ENCODE measurements at regions not wholly inside any gene's neighbourhood (a gene's known extent, or its start where the extent isn't known, plus 50 kb on each side); places are given as distances from the start of the nearest gene placed in this dataset.

GRCh38 chr21:27694667-27695066 lies 727.8 kb upstream of the ADAMTS5 start (continued):
- no peak for TF ChIP-seq POLR2AphosphoS5 (IDR thresholded peaks at IDR 0.05; ENCODE audit: low read depth)
- TF ChIP-seq, protein P1, sequence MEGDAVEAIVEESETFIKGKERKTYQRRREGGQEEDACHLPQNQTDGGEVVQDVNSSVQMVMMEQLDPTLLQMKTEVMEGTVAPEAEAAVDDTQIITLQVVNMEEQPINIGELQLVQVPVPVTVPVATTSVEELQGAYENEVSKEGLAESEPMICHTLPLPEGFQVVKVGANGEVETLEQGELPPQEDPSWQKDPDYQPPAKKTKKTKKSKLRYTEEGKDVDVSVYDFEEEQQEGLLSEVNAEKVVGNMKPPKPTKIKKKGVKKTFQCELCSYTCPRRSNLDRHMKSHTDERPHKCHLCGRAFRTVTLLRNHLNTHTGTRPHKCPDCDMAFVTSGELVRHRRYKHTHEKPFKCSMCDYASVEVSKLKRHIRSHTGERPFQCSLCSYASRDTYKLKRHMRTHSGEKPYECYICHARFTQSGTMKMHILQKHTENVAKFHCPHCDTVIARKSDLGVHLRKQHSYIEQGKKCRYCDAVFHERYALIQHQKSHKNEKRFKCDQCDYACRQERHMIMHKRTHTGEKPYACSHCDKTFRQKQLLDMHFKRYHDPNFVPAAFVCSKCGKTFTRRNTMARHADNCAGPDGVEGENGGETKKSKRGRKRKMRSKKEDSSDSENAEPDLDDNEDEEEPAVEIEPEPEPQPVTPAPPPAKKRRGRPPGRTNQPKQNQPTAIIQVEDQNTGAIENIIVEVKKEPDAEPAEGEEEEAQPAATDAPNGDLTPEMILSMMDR (conservative IDR thresholded peaks at IDR 0.05; ENCODE audit: low read depth in 2 of 2), result no peak
- TF ChIP-seq ZNF114 (CRISPR knock-in tag; IDR thresholded peaks at IDR 0.05), result no peak
- TF ChIP-seq JUNB (IDR thresholded peaks at IDR 0.05; ENCODE audit: unreplicated experiment), result no peak

DNA sequence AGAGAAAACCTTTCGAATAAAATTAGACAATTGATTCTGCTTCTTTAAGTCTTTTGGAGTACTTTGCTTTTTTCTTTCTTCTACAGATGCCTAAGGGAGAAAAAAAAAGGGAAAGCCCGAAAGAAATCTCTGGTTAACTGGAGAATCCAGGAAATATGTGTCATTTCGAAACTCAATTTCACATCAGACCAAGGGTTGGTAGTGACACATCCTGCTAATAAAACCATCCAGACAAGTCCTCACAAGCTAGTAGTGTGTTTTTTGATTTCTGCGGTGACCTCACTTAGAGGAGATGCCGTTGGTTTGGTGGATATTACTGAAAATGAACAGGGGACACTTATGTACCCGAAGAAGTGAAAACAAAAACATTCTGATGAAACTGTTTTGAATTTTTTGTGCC lies 726.5 kb upstream of the ADAMTS5 start:
- Histone ChIP-seq H3K4me2 (no peak overlapping the region), H4K20me1 (replicated peaks; ENCODE audit: insufficient read depth) (no peaks in the 10 kb centered on the region), H3K36me3 (ENCODE audit: insufficient read depth) (peaks cover 3% of the 10 kb centered on the region; the same call in 1 of the 2 replicates), H3F3A (replicated peaks; ENCODE audit: low read depth) (no peaks in the 10 kb centered on the region), H3K9me2 (ENCODE audit: insufficient read depth) (no peaks in the 10 kb centered on the region), H3K4me3 (no peak overlapping the region), H3K79me2 (replicated peaks; ENCODE audit: insufficient read depth) (no peaks in the 10 kb centered on the region), H2AFZ (peak overlapping the region; percentile 45; the same call in 1 of the 2 replicates), H3K27ac (ENCODE audit: low read depth) (no peak overlapping the region), H3K27me3 (ENCODE audit: insufficient read depth) (no peaks in the 10 kb centered on the region), H3K4me1 (ENCODE audit: insufficient read depth) (peaks cover 35% of the 10 kb centered on the region)
- Mint-ChIP-seq H3K4me1 (peaks cover 15% of the 10 kb centered on the region), H3K36me3 (ENCODE audit: low read depth) (peaks cover 5% of the 10 kb centered on the region), H3K4me3 (no peak overlapping the region), H3K27ac (peak overlapping the region; percentile 40; the same call in 1 of the 2 replicates), H3K9me3 (peaks cover 10% of the 10 kb centered on the region), H3K27me3 (ENCODE audit: insufficient read depth, low read depth, poor library complexity) (peaks cover 2% of the 10 kb centered on the region)
- TF ChIP-seq POLR2AphosphoS5 (IDR thresholded peaks at IDR 0.05; ENCODE audit: low read depth) (no peak), STAT1 (IDR thresholded peaks at IDR 0.05; ENCODE audit: unreplicated experiment) (no peak)
- ATAC-seq, result no peak
- no peak for DNase-seq (ENCODE audit: low spot score)

DNA sequence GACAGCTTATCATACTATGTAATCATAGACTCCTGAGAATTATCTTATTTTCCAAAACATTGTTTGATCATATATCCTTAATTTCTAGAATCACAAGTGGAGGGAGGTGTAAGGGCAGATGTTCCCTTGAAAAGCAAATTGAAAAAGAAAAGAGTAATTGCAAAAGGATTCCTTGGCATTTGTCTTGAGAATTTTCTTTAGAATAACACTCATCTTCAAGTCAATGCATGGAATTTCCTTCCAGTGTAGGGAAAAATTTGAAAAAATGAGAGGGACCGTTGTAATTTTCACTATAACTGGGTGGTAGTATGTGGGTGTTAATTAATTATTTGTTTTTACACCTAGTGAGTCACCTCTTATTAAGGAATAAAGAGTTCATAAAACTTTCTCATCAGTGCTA lies 724.6 kb upstream of the ADAMTS5 start:
- Histone ChIP-seq H3F3A (replicated peaks; ENCODE audit: low read depth) (no peaks in the 10 kb centered on the region), H3K4me2 (0 out of 2 replicates have a peak overlapping the region, but pooled peaks have one; percentile 2), H4K20me1 (replicated peaks; ENCODE audit: insufficient read depth) (no peaks in the 10 kb centered on the region), H3K36me3 (ENCODE audit: insufficient read depth) (peaks cover 8% of the 10 kb centered on the region; the same call in 1 of the 2 replicates), H3K79me2 (replicated peaks; ENCODE audit: insufficient read depth) (no peaks in the 10 kb centered on the region), H3K27ac (ENCODE audit: low read depth) (no peak overlapping the region), H3K4me1 (ENCODE audit: insufficient read depth) (peaks cover 35% of the 10 kb centered on the region), H3K27me3 (ENCODE audit: insufficient read depth) (no peaks in the 10 kb centered on the region), H2AFZ (no peak overlapping the region), H3K9me2 (ENCODE audit: insufficient read depth) (no peaks in the 10 kb centered on the region), H3K4me3 (no peak overlapping the region)
- peaks cover 15% of the 10 kb centered on the region for H3K4me1 Mint-ChIP-seq
- ATAC-seq (no peak), DNase-seq (ENCODE audit: low spot score) (no peak)
- H3K27me3 Mint-ChIP-seq (ENCODE audit: insufficient read depth, low read depth, poor library complexity), result peaks cover 2% of the 10 kb centered on the region
- H3K27ac Mint-ChIP-seq, result no peak overlapping the region
- no peak overlapping the region for H3K4me3 Mint-ChIP-seq
- TF ChIP-seq STAT1 (IDR thresholded peaks at IDR 0.05; ENCODE audit: unreplicated experiment), result no peak
- no peak for TF ChIP-seq EZH2phosphoT487 (IDR thresholded peaks at IDR 0.05; ENCODE audit: unreplicated experiment)
- H3K36me3 Mint-ChIP-seq (ENCODE audit: low read depth), result peaks cover 13% of the 10 kb centered on the region
- H3K9me3 Mint-ChIP-seq, result peaks cover 19% of the 10 kb centered on the region

DNA sequence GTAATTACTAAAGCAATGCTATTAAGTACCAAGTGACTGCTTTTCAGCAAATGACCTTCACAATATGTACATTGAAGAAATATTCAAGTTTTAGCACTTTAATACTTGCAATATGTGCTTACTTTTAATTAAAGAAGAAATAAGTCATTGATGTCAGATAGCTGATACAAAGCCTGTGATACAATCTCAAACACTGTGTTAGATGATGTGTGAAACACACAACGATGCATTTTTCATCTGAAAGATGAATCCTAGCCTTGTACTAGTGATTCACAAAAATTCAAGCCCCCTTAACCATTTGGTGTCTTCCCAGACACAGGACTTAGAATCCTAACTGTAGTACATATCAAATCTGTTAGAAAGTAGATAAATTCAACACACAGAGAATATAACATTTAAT lies 724.1 kb upstream of the ADAMTS5 start:
- H2AFZ ChIP-seq, result no peak overlapping the region
- peaks cover 35% of the 10 kb centered on the region for H3K4me1 ChIP-seq (ENCODE audit: insufficient read depth)
- no peaks in the 10 kb centered on the region for H3K9me2 ChIP-seq (ENCODE audit: insufficient read depth)
- no peak for ATAC-seq
- Mint-ChIP-seq H3K4me3 (no peak overlapping the region), H3K9me3 (peaks cover 19% of the 10 kb centered on the region), H3K27ac (no peak overlapping the region), H3K36me3 (ENCODE audit: low read depth) (peaks cover 13% of the 10 kb centered on the region), H3K27me3 (ENCODE audit: insufficient read depth, low read depth, poor library complexity) (peaks cover 2% of the 10 kb centered on the region), H3K4me1 (peaks cover 15% of the 10 kb centered on the region)
- TF ChIP-seq ZNF331 (CRISPR knock-in tag; IDR thresholded peaks at IDR 0.05; ENCODE audit: low read depth) (no peak), STAT1 (IDR thresholded peaks at IDR 0.05; ENCODE audit: unreplicated experiment) (no peak), EZH2 (IDR thresholded peaks at IDR 0.05; ENCODE audit: low read depth, unreplicated experiment) (no peak)
- no peaks in the 10 kb centered on the region for H3K79me2 ChIP-seq (replicated peaks; ENCODE audit: insufficient read depth)
- H3K4me3 ChIP-seq, result no peak overlapping the region
- no peaks in the 10 kb centered on the region for H3F3A ChIP-seq (replicated peaks; ENCODE audit: low read depth)
- no peaks in the 10 kb centered on the region for H3K27me3 ChIP-seq (ENCODE audit: insufficient read depth)
- H3K27ac ChIP-seq (ENCODE audit: low read depth), result no peak overlapping the region
- H4K20me1 ChIP-seq (replicated peaks; ENCODE audit: insufficient read depth), result no peaks in the 10 kb centered on the region
- H3K36me3 ChIP-seq (ENCODE audit: insufficient read depth), result peaks cover 8% of the 10 kb centered on the region; the same call in 1 of the 2 replicates
- no peak for DNase-seq (ENCODE audit: low spot score)
- H3K4me2 ChIP-seq, result 0 out of 2 replicates have a peak overlapping the region, but pooled peaks have one; percentile 2

Data from GM23338 (cell line).